A549 (cell line): ENCODE measurements at regions not wholly inside any gene's neighbourhood (a gene's known extent, or its start where the extent isn't known, plus 50 kb on each side); places are given as distances from the start of the nearest gene placed in this dataset.

Source experiments
- BHLHE40 ChIP-seq: IDR thresholded peaks from 2 replicates; pipeline ENCODE4 v1.6.1; 2012; ENCODE audit warnings: low read depth, low read length, inconsistent platforms
- CEBPB ChIP-seq, 2 experiments: fragments of >200 bp in 1 of 2; sonication (Bioruptor Twin) in 1 of 2; formaldehyde crosslinking in 1 of 2; IDR thresholded peaks; 2 replicates each; pipeline ENCODE4 v1.6.1; 2012 to 2016
- CTCF ChIP-seq: fragments of >200 bp; sonication (Bioruptor Twin); formaldehyde crosslinking; IDR thresholded peaks from 3 replicates; pipeline ENCODE4 v1.5.1; 2016
- EP300 ChIP-seq, 2 experiments: fragments of >200 bp; sonication (Bioruptor Twin); formaldehyde crosslinking; IDR thresholded peaks; 2 replicates in 1 of 2; 3 replicates in 1 of 2; pipeline ENCODE4 v1.6.1; 2016 to 2017
- GATA3 ChIP-seq: IDR thresholded peaks from 2 replicates; pipeline ENCODE4 v1.6.1; 2012; ENCODE audit warnings: borderline replicate concordance
- HDAC2 ChIP-seq: fragments of 200-600 bp; sonication (generic); IDR thresholded peaks from 2 replicates; pipeline ENCODE4 v1.6.1; 2016
- JUN ChIP-seq, 2 experiments: fragments of >200 bp; sonication (Bioruptor Twin); formaldehyde crosslinking; IDR thresholded peaks; 2 replicates in 1 of 2; 3 replicates in 1 of 2; pipeline ENCODE4 v1.6.1; 2016 to 2017
- POLR2A ChIP-seq: IDR thresholded peaks from 2 replicates; pipeline ENCODE4 v1.6.1; 2012; ENCODE audit warnings: mild to moderate bottlenecking, low read length
- POLR2AphosphoS2 ChIP-seq: conservative IDR thresholded peaks from 2 replicates; pipeline ENCODE4 v1.6.1; 2012; ENCODE audit warnings: low read length, improper control_type of control experiment, inconsistent platforms
- RAD21 ChIP-seq, 2 experiments: fragments of >200 bp in 1 of 2; sonication (Bioruptor Twin) in 1 of 2; formaldehyde crosslinking in 1 of 2; IDR thresholded peaks in 1 of 2; conservative IDR thresholded peaks in 1 of 2; 2 replicates in 1 of 2; 3 replicates in 1 of 2; pipeline ENCODE4 v1.6.1; 2012 to 2018; ENCODE audit warnings: inconsistent platforms in 1 of 2
- SMC3 ChIP-seq: fragments of >200 bp; sonication (Bioruptor Twin); formaldehyde crosslinking; IDR thresholded peaks from 3 replicates; pipeline ENCODE4 v1.6.1; 2018; ENCODE audit warnings: inconsistent platforms

GRCh38 chr3:117886147-117886546 lies 1148.5 kb downstream of the IGSF11 start:
- no peak for TF ChIP-seq POLR2AphosphoS2
- TF ChIP-seq HDAC2, result no peak
- TF ChIP-seq SMC3, result no peak
- no peak for TF ChIP-seq RAD21 (conservative IDR thresholded peaks at IDR 0.05 in 1 of 2, IDR thresholded peaks at IDR 0.05 in 1 of 2)
- no peak for TF ChIP-seq JUN (IDR thresholded peaks at IDR 0.05)
- TF ChIP-seq CTCF, result no peak
- TF ChIP-seq GATA3, result no peak
- TF ChIP-seq CEBPB (IDR thresholded peaks at IDR 0.05), result no peak
- TF ChIP-seq EP300 (IDR thresholded peaks at IDR 0.05), result no peak
- TF ChIP-seq POLR2A, result no peak
- TF ChIP-seq BHLHE40, result no peak
